ENCODE measurements at regions not wholly inside any gene's neighbourhood (a gene's known extent, or its start where the extent isn't known, plus 50 kb on each side); places are given as distances from the start of the nearest gene placed in this dataset.

- no peak for TF ChIP-seq CTCF (conservative IDR thresholded peaks at IDR 0.05; ENCODE audit: low read length)
- no peak for TF ChIP-seq EZH2phosphoT487 (IDR thresholded peaks at IDR 0.05; ENCODE audit: borderline replicate concordance, low read depth, low read length)
Measured at GRCh38 chr15:96462768-96463750, 132.6 kb downstream of the NR2F2 start.
